HCT116 (cell line): ENCODE measurements at regions not wholly inside any gene's neighbourhood (a gene's known extent, or its start where the extent isn't known, plus 50 kb on each side); places are given as distances from the start of the nearest gene placed in this dataset.
A peak's percentile ranks its signal among the peaks of the same experiment; 100 is the strongest.

ENCODE experiments used
- ATAC-seq: fragments of 200-7000 bp; cut with Tn5 transposase; 2 replicates; pipeline ENCODE4 v1.9.1; 2020; ENCODE audit warnings: mild to moderate bottlenecking, moderate library complexity
- BruUV-seq: library from RNA; stranded (reverse); fragments of 400-500 nt; replicated peaks from 2 replicates; lab custom pipeline; 2021; lab: Mats Ljungman, UMichigan
- CTCF ChIA-PET: fragments of 300-600 bp; sonication (Branson Sonifier 250); formaldehyde crosslinking; loops from one replicate; lab custom pipeline; 2021; ENCODE audit warnings: antibody characterized with exemption; lab: Charles Lee
- POLR2A ChIA-PET: fragments of 300-600, 350-600 bp; sonication (Branson Sonifier 250); formaldehyde crosslinking; loops from one replicate; lab custom pipeline; 2021; ENCODE audit warnings: antibody characterized with exemption; lab: Charles Lee
- RAD21 ChIA-PET, 2 experiments: fragments of 300-600 bp; sonication (Branson Sonifier 250); formaldehyde crosslinking; loops; one replicate each; lab custom pipeline; 2023; ENCODE audit warnings: low total read pairs in 2 of 2; ENCODE audit not compliant: uncharacterized antibody in 2 of 2, unreplicated experiment in 2 of 2, low non-redundant PET in 1 of 2; lab: Charles Lee
- DNase-seq: peaks from one replicate; pipeline ENCODE4 v3.0.0-alpha.2; 2010; ENCODE audit warnings: low read depth, low spot score
- H2AFZ ChIP-seq: fragments of 200-600 bp; shearing (Covaris generic), sonication (generic); 2 replicates; pipeline ENCODE4 v1.6.1; 2017; ENCODE audit warnings: low read depth, mixed run types, mixed read lengths, antibody characterized with exemption, low read length; ENCODE audit not compliant: poor library complexity, severe bottlenecking
- H3K27ac ChIP-seq: 2 replicates; pipeline ENCODE4 v1.5.1; 2012; ENCODE audit warnings: low read depth, low read length
- H3K27me3 ChIP-seq: fragments of 200-600 bp; sonication (generic); 2 replicates; pipeline ENCODE4 v1.6.1; 2016; ENCODE audit warnings: mixed run types, low read length, mixed read lengths; ENCODE audit not compliant: insufficient read depth
- H3K36me3 ChIP-seq, 2 experiments: fragments of 200-500 bp in 1 of 2; fragments of 200-600 bp in 1 of 2; sonication (Bioruptor generic) in 1 of 2; sonication (generic) in 1 of 2; 2 replicates each; pipeline versions ENCODE4 v1.5.1 to v1.6.1; 2014 to 2016; ENCODE audit warnings: low read length in 2 of 2, inconsistent platforms in 1 of 2, mixed read lengths in 1 of 2, mixed run types in 1 of 2; ENCODE audit not compliant: insufficient read depth in 2 of 2, control insufficient read depth in 1 of 2
- H3K4me1 ChIP-seq, 2 experiments: fragments of 200-600 bp in 1 of 2; sonication (generic) in 1 of 2; 2 replicates each; pipeline versions ENCODE4 v1.5.1 to v1.6.1; 2012 to 2017; ENCODE audit warnings: low read length in 2 of 2, inconsistent platforms in 1 of 2, mild to moderate bottlenecking in 1 of 2, mixed read lengths in 1 of 2, mixed run types in 1 of 2, moderate library complexity in 1 of 2; ENCODE audit not compliant: insufficient read depth in 2 of 2, control insufficient read depth in 1 of 2
- H3K4me2 ChIP-seq: fragments of 200-600 bp; sonication (generic); 2 replicates; pipeline ENCODE4 v1.6.1; 2017; ENCODE audit warnings: mixed run types, low read length, mixed read lengths
- H3K4me3 ChIP-seq, 2 experiments: fragments of 200-600 bp in 1 of 2; sonication (generic) in 1 of 2; replicated peaks in 1 of 2; 2 replicates each; pipeline ENCODE4 v1.5.1; 2011 to 2016; ENCODE audit warnings: low read length in 2 of 2, control low read depth in 1 of 2, low read depth in 1 of 2, mild to moderate bottlenecking in 1 of 2, mixed read lengths in 1 of 2, mixed run types in 1 of 2
- H3K79me2 ChIP-seq: fragments of 200-600 bp; sonication (generic); 2 replicates; pipeline ENCODE4 v1.6.1; 2017; ENCODE audit warnings: mild to moderate bottlenecking, mixed run types, low read length, moderate library complexity, mixed read lengths; ENCODE audit not compliant: insufficient read depth
- H3K9ac ChIP-seq: fragments of 200-600 bp; sonication (generic); 2 replicates; pipeline ENCODE4 v1.6.1; 2016; ENCODE audit warnings: low read length, mixed read lengths
- H3K9me2 ChIP-seq: fragments of 200-600 bp; sonication (generic), shearing (Covaris generic); 2 replicates; pipeline ENCODE4 v1.6.1; 2017; ENCODE audit warnings: mixed run types, mild to moderate bottlenecking, moderate library complexity; ENCODE audit not compliant: insufficient read depth
- H3K9me3 ChIP-seq, 2 experiments: fragments of 200-500 bp in 1 of 2; fragments of 200-600 bp in 1 of 2; sonication (Bioruptor generic) in 1 of 2; sonication (generic) in 1 of 2; 2 replicates each; pipeline ENCODE4 v1.6.1; 2014 to 2017; ENCODE audit warnings: low read length in 2 of 2, mixed read lengths in 2 of 2, inconsistent platforms in 1 of 2, low read depth in 1 of 2, mild to moderate bottlenecking in 1 of 2, mixed run types in 1 of 2, moderate library complexity in 1 of 2; ENCODE audit not compliant: control insufficient read depth in 1 of 2, insufficient read depth in 1 of 2
- H4K20me1 ChIP-seq: fragments of 200-600 bp; sonication (generic), shearing (Covaris generic); 2 replicates; pipeline ENCODE4 v1.6.1; 2017; ENCODE audit warnings: mixed run types, mild to moderate bottlenecking, moderate library complexity; ENCODE audit not compliant: insufficient read depth
- CBX3 ChIP-seq: IDR thresholded peaks from 2 replicates; pipeline ENCODE4 v1.6.1; 2012; ENCODE audit warnings: low read depth
- EGR1 ChIP-seq: IDR thresholded peaks from 2 replicates; pipeline ENCODE4 v1.6.1; 2012; ENCODE audit warnings: low read depth
- ELF1 ChIP-seq: IDR thresholded peaks from 2 replicates; pipeline ENCODE4 v1.6.1; 2012; ENCODE audit warnings: low read depth, borderline replicate concordance
- EZH2 ChIP-seq: fragments of 200-600 bp; sonication (generic); IDR thresholded peaks from 2 replicates; pipeline ENCODE4 v1.6.1; 2017; ENCODE audit warnings: antibody characterized with exemption, mixed run types
- EZH2phosphoT487 ChIP-seq: fragments of 200-600 bp; IDR thresholded peaks from 2 replicates; pipeline ENCODE4 v1.6.1; 2018; ENCODE audit warnings: antibody characterized with exemption, borderline replicate concordance
- POLR2A ChIP-seq: IDR thresholded peaks from 2 replicates; pipeline ENCODE4 v1.7.0; 2011; ENCODE audit warnings: borderline replicate concordance; ENCODE audit not compliant: insufficient read depth, insufficient read length; ENCODE audit errors: extremely low read depth
- POLR2AphosphoS5 ChIP-seq: IDR thresholded peaks from 2 replicates; pipeline ENCODE4 v1.6.1; 2011; ENCODE audit warnings: mild to moderate bottlenecking, low read depth, low read length, moderate library complexity
- RAD21 ChIP-seq: IDR thresholded peaks from 2 replicates; pipeline ENCODE4 v1.6.1; 2012; ENCODE audit warnings: low read depth, mild to moderate bottlenecking
- SIN3A ChIP-seq: IDR thresholded peaks from 2 replicates; pipeline ENCODE4 v1.6.1; 2012; ENCODE audit warnings: low read depth
- SRF ChIP-seq: IDR thresholded peaks from 2 replicates; pipeline ENCODE4 v1.6.1; 2012; ENCODE audit warnings: low read depth
- YY1 ChIP-seq: IDR thresholded peaks from 2 replicates; pipeline ENCODE4 v1.6.1; 2011; ENCODE audit warnings: low read length, low read depth, moderate library complexity, mild to moderate bottlenecking; ENCODE audit not compliant: insufficient replicate concordance; ENCODE audit errors: extremely low read depth
- ZNF274 ChIP-seq: fragments of 200-500 bp; sonication (Bioruptor generic); IDR thresholded peaks from 2 replicates; pipeline ENCODE4 v1.6.1; 2014; ENCODE audit warnings: mild to moderate bottlenecking, low read depth, low read length, inconsistent platforms
- intact Hi-C: fragments of 100-400 bp; cut with micrococcal nuclease; formaldehyde crosslinking; loops from 2 replicates; pipeline ENCODE4 v1.10.0; 2022
- TF ChIP-seq, protein P1 (sequence below), 3 experiments: fragments of 200-600 bp in 1 of 3; sonication (generic) in 1 of 3; IDR thresholded peaks in 2 of 3; conservative IDR thresholded peaks in 1 of 3; 2 replicates each; pipeline ENCODE4 v1.5.1; 2012 to 2017; ENCODE audit warnings: low read depth in 2 of 3, low read length in 2 of 3, antibody characterized with exemption in 1 of 3, borderline replicate concordance in 1 of 3, control low read depth in 1 of 3, mild to moderate bottlenecking in 1 of 3, mixed read lengths in 1 of 3, mixed run types in 1 of 3, moderate library complexity in 1 of 3; ENCODE audit not compliant: insufficient read depth in 1 of 3
- TF ChIP-seq, protein P2 (sequence below): IDR thresholded peaks from 2 replicates; pipeline ENCODE4 v1.6.1; 2012

DNA sequence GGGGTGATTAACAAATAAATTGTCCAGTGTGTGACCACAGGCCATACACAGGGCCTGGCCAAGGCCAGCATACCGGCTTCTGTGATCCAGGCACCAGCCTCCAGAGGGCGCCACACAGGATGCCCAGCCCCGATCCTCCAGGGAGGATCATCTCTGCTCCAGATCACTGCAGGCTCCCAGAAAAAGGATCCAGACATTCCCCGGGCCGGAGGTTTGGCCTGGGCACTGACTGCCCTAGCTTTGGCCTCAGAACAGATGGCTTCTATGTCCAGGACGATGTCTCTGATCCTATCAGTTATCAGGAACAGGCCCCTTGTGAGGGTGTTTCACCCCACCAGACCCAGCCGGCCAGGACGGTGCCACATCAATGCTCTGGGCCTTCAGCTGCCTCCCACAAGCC is 74.5 kb upstream of the LMO1 start:
- Histone ChIP-seq H3K9me2 (no peaks in the 10 kb centered on the region), H3K4me1 (peaks cover 0 to 33% of the 10 kb centered on the region in 2 experiments; a peak in 3 of 4 replicates), H3K27me3 (no peaks in the 10 kb centered on the region), H3K79me2 (no peaks in the 10 kb centered on the region), H2AFZ (peak overlapping the region; percentile 50), H3K36me3 (no peaks in the 10 kb centered on the region), H3K4me3 (no peak overlapping the region), H3K9ac (no peak overlapping the region)
- intact Hi-C loops: loop anchor here (2.0 kb wide), 1 partner anchor 229 kb away; no protein-coding TSS in a partner anchor
- ChIA-PET CTCF (no interaction called here), RAD21 (no interaction called here)
- no TSS peak for BruUV-seq
- peak; percentile 90 for ATAC-seq
- no peak for TF ChIP-seq POLR2A
- peak; percentile 56 for TF ChIP-seq RAD21
- TF ChIP-seq YY1: peak; percentile 21
- TF ChIP-seq, protein P1, sequence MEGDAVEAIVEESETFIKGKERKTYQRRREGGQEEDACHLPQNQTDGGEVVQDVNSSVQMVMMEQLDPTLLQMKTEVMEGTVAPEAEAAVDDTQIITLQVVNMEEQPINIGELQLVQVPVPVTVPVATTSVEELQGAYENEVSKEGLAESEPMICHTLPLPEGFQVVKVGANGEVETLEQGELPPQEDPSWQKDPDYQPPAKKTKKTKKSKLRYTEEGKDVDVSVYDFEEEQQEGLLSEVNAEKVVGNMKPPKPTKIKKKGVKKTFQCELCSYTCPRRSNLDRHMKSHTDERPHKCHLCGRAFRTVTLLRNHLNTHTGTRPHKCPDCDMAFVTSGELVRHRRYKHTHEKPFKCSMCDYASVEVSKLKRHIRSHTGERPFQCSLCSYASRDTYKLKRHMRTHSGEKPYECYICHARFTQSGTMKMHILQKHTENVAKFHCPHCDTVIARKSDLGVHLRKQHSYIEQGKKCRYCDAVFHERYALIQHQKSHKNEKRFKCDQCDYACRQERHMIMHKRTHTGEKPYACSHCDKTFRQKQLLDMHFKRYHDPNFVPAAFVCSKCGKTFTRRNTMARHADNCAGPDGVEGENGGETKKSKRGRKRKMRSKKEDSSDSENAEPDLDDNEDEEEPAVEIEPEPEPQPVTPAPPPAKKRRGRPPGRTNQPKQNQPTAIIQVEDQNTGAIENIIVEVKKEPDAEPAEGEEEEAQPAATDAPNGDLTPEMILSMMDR (IDR thresholded peaks at IDR 0.05 in 2 of 3, conservative IDR thresholded peaks at IDR 0.05 in 1 of 3; ENCODE audit: borderline replicate concordance in 1 of 3, insufficient read depth in 1 of 3, low read depth in 2 of 3, low read length in 2 of 3): peak; percentile 61 to 96 (median 93)
- no peak for TF ChIP-seq ZNF274
- TF ChIP-seq, all 23 proteins: peak for 3
- POLR2A ChIA-PET: no interaction called here
- H4K20me1 ChIP-seq: no peaks in the 10 kb centered on the region
- no peaks in the 10 kb centered on the region for H3K9me3 ChIP-seq
- H3K4me2 ChIP-seq: no peak overlapping the region
- peak; percentile 31 for DNase-seq
- no peak overlapping the region for H3K27ac ChIP-seq

- BruUV-seq: no TSS peak
- ATAC-seq (no peak), DNase-seq (no peak)
- Histone ChIP-seq H3K4me3 (no peak overlapping the region), H3K36me3 (no peaks in the 10 kb centered on the region), H3K79me2 (no peaks in the 10 kb centered on the region), H3K4me2 (no peak overlapping the region), H3K9ac (no peak overlapping the region), H3K9me3 (no peaks in the 10 kb centered on the region), H3K27me3 (no peaks in the 10 kb centered on the region), H3K27ac (no peak overlapping the region), H2AFZ (no peak overlapping the region), H4K20me1 (no peaks in the 10 kb centered on the region), H3K9me2 (no peaks in the 10 kb centered on the region), H3K4me1 (peaks cover 0 to 27% of the 10 kb centered on the region in 2 experiments; a peak in 3 of 4 replicates)
- ChIA-PET RAD21 (no interaction called here), CTCF (no interaction called here), POLR2A (no interaction called here)
- intact Hi-C loops: no loop called here
- TF ChIP-seq ZNF274 (no peak), SRF (no peak), ELF1 (no peak), EZH2 (no peak), SIN3A (no peak), RAD21 (no peak), POLR2AphosphoS5 (no peak), CBX3 (no peak), POLR2A (no peak), EZH2phosphoT487 (no peak), EGR1 (no peak)
- TF ChIP-seq, protein P2, sequence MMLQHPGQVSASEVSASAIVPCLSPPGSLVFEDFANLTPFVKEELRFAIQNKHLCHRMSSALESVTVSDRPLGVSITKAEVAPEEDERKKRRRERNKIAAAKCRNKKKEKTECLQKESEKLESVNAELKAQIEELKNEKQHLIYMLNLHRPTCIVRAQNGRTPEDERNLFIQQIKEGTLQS: no peak
Observed at GRCh38 chr11:8337130-8337795, 73.6 kb upstream of the LMO1 start.
